BLaER1 (cell line): ENCODE measurements at regions not wholly inside any gene's neighbourhood (a gene's known extent, or its start where the extent isn't known, plus 50 kb on each side); places are given as distances from the start of the nearest gene placed in this dataset.
"Not testable (repeated sequence)": the region's sequence is repeated elsewhere in the genome, so short reads cannot be mapped to it uniquely, and the experiment has no call there.

Source experiments
- H3K27ac ChIP-seq: shearing (Covaris generic); formaldehyde crosslinking; 2 replicates; pipeline ENCODE4 v1.8.1; 2022
- H3K27me3 ChIP-seq: shearing (Covaris generic); formaldehyde crosslinking; 2 replicates; pipeline ENCODE4 v1.8.1; 2022
- H3K36me3 ChIP-seq: shearing (Covaris generic); formaldehyde crosslinking; 2 replicates; pipeline ENCODE4 v1.8.1; 2022
- H3K4me1 ChIP-seq: shearing (Covaris generic); formaldehyde crosslinking; 2 replicates; pipeline ENCODE4 v1.8.1; 2022
- H3K4me2 ChIP-seq: shearing (Covaris generic); formaldehyde crosslinking; 2 replicates; pipeline ENCODE4 v1.8.1; 2022
- H3K4me3 ChIP-seq: shearing (Covaris generic); formaldehyde crosslinking; 2 replicates; pipeline ENCODE4 v1.8.1; 2022
- H3K9ac ChIP-seq: shearing (Covaris generic); formaldehyde crosslinking; 2 replicates; pipeline ENCODE4 v1.8.1; 2022
- H3K9me3 ChIP-seq: shearing (Covaris generic); formaldehyde crosslinking; 2 replicates; pipeline ENCODE4 v1.8.1; 2022
- H4K20me1 ChIP-seq: shearing (Covaris generic); formaldehyde crosslinking; 2 replicates; pipeline ENCODE4 v1.8.1; 2022
- Cebpa-rat ChIP-seq: shearing (Covaris generic); IDR thresholded peaks from 2 replicates; pipeline ENCODE4 v1.8.1; 2022

DNA sequence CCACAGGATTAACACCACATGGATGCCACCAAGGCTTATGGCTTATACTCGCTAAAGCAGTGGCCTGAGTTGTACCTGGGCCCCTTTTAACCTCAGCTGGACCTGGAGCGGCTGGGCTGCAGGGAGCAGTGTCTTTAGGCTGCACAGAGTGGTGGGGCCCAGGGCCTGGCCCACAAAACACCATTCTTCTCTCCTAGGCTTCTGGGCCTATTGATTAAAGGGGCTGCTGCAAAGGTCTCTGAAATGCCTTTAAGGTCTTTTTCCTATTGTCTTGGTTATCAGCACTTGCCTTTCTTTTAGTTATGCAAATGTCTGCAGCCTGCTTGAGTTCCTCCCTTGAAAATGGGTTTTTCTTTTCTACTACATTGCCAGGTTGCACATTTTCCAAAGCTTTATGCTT, 973.9 kb upstream of the PRR20A start:
- H3K27me3 ChIP-seq: no peaks in the 10 kb centered on the region
- TF ChIP-seq Cebpa-rat: no peak
- H3K4me1 ChIP-seq: 0 out of 2 replicates have a peak, but pooled peaks cover 5% of the 10 kb centered on the region
- H3K36me3 ChIP-seq: no peaks in the 10 kb centered on the region
- no peaks in the 10 kb centered on the region for H4K20me1 ChIP-seq
- H3K4me3 ChIP-seq: no peak overlapping the region
- no peaks in the 10 kb centered on the region for H3K9me3 ChIP-seq
- H3K4me2 ChIP-seq: no peak overlapping the region
- H3K9ac ChIP-seq: no peak overlapping the region
- no peak overlapping the region for H3K27ac ChIP-seq

- Histone ChIP-seq H4K20me1 (no peaks in the 10 kb centered on the region), H3K9ac (no peak overlapping the region), H3K36me3 (no peaks in the 10 kb centered on the region), H3K4me2 (no peak overlapping the region), H3K27ac (no peak overlapping the region), H3K4me3 (no peak overlapping the region), H3K9me3 (no peaks in the 10 kb centered on the region), H3K4me1 (0 out of 2 replicates have a peak, but pooled peaks cover 5% of the 10 kb centered on the region), H3K27me3 (no peaks in the 10 kb centered on the region)
- no peak for TF ChIP-seq Cebpa-rat
Observed at GRCh38 chr13:56168581-56168980, 972.1 kb upstream of the PRR20A start.

- Histone ChIP-seq H3K9me3 (no peaks in the 10 kb centered on the region), H3K27ac (no peak overlapping the region), H3K4me3 (no peak overlapping the region), H3K36me3 (no peaks in the 10 kb centered on the region), H3K4me1 (0 out of 2 replicates have a peak, but pooled peaks cover 5% of the 10 kb centered on the region), H3K9ac (no peak overlapping the region), H3K27me3 (no peaks in the 10 kb centered on the region), H3K4me2 (no peak overlapping the region), H4K20me1 (no peaks in the 10 kb centered on the region)
- no peak for TF ChIP-seq Cebpa-rat
Observed at GRCh38 chr13:56173346-56173745, 967.4 kb upstream of the PRR20A start.

GRCh38 chr13:56182598-56182997, 958.1 kb upstream of the PRR20A start:
- Histone ChIP-seq H3K9ac (no peak overlapping the region), H3K4me2 (no peak overlapping the region), H3K27ac (no peak overlapping the region), H3K36me3 (no peaks in the 10 kb centered on the region), H3K4me3 (no peak overlapping the region), H3K4me1 (no peaks in the 10 kb centered on the region), H3K27me3 (no peaks in the 10 kb centered on the region), H4K20me1 (no peaks in the 10 kb centered on the region), H3K9me3 (peaks cover 2% of the 10 kb centered on the region; the same call in 1 of the 2 replicates)
- TF ChIP-seq Cebpa-rat: no peak

DNA sequence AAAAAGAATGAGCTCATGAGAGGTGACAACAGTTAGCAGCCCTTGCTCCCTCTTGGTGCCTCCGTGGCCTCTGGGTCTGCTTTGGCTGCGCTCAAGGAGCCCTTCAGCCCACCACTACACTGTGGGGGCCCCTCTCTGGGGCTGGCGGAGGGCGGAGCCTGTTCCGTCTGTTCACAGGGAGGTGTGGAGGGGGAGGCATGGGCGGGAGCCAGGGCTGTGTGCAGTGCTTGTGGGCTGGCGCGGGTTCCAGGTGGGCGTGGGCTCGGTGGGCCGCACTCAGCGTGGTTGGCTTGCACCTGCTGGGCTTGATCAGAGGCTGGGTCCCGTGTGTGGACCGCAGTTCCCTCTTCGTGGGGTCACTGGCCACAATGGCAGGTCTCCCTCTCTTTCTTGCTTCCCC, 953.4 kb upstream of the PRR20A start:
- Histone ChIP-seq H3K4me1 (no peaks in the 10 kb centered on the region), H3K36me3 (no peaks in the 10 kb centered on the region), H3K27ac (no peak overlapping the region), H3K9ac (no peak overlapping the region), H3K4me2 (no peak overlapping the region), H3K9me3 (peaks cover 5% of the 10 kb centered on the region; the same call in 1 of the 2 replicates), H3K27me3 (no peaks in the 10 kb centered on the region), H4K20me1 (no peaks in the 10 kb centered on the region), H3K4me3 (no peak overlapping the region)
- no peak for TF ChIP-seq Cebpa-rat

DNA sequence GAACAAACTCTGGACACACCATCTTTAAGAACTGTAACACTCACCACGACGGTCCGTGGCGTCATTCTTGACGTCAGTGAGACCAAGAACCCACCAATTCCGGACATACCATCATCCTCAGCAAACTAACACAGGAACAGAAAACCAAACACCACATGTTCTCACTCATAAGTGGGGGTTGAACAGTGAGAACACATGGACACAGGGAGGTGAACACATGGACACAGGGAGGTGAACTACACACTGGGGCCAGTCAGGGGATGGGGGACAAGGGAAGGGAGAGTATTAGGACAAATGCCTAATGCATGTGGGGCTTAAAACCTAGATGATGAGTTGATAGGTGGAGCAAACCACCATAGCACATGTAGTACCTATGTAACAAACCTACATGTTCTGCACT, 952.1 kb upstream of the PRR20A start:
- not testable (repeated sequence) for H3K27me3 ChIP-seq, H3K9me3 ChIP-seq, H3K4me1 ChIP-seq, H4K20me1 ChIP-seq, H3K27ac ChIP-seq, H3K4me2 ChIP-seq, H3K4me3 ChIP-seq, H3K9ac ChIP-seq, H3K36me3 ChIP-seq

GRCh38 chr13:56189439-56189838, 951.3 kb upstream of the PRR20A start:
- no peak for TF ChIP-seq Cebpa-rat
- Histone ChIP-seq H3K4me1 (no peaks in the 10 kb centered on the region), H3K27me3 (no peaks in the 10 kb centered on the region), H3K9ac (no peak overlapping the region), H3K9me3 (peaks cover 5% of the 10 kb centered on the region; the same call in 1 of the 2 replicates), H3K36me3 (no peaks in the 10 kb centered on the region), H3K4me2 (no peak overlapping the region), H3K4me3 (no peak overlapping the region), H4K20me1 (no peaks in the 10 kb centered on the region), H3K27ac (no peak overlapping the region)

GRCh38 chr13:56189978-56190377, 950.7 kb upstream of the PRR20A start:
- no peak overlapping the region for H3K9ac ChIP-seq
- H3K9me3 ChIP-seq: peaks cover 5% of the 10 kb centered on the region; the same call in 1 of the 2 replicates
- H3K4me1 ChIP-seq: no peaks in the 10 kb centered on the region
- no peak overlapping the region for H3K27ac ChIP-seq
- no peaks in the 10 kb centered on the region for H4K20me1 ChIP-seq
- no peak overlapping the region for H3K4me3 ChIP-seq
- H3K27me3 ChIP-seq: no peaks in the 10 kb centered on the region
- H3K4me2 ChIP-seq: no peak overlapping the region
- TF ChIP-seq Cebpa-rat: no peak
- no peaks in the 10 kb centered on the region for H3K36me3 ChIP-seq

- no peak for TF ChIP-seq Cebpa-rat
- Histone ChIP-seq H3K9ac (no peak overlapping the region), H3K4me1 (no peaks in the 10 kb centered on the region), H3K36me3 (no peaks in the 10 kb centered on the region), H3K27me3 (no peaks in the 10 kb centered on the region), H3K9me3 (no peaks in the 10 kb centered on the region), H3K4me2 (no peak overlapping the region), H3K4me3 (no peak overlapping the region), H4K20me1 (no peaks in the 10 kb centered on the region), H3K27ac (no peak overlapping the region)
Observed at GRCh38 chr13:56198350-56198749, 942.4 kb upstream of the PRR20A start.

GRCh38 chr13:56201834-56202233, 938.9 kb upstream of the PRR20A start:
- Histone ChIP-seq H3K4me1 (no peaks in the 10 kb centered on the region), H3K27me3 (no peaks in the 10 kb centered on the region), H3K36me3 (no peaks in the 10 kb centered on the region), H3K4me2 (no peak overlapping the region), H3K4me3 (no peak overlapping the region), H4K20me1 (no peaks in the 10 kb centered on the region), H3K27ac (no peak overlapping the region), H3K9ac (no peak overlapping the region), H3K9me3 (no peaks in the 10 kb centered on the region)
- no peak for TF ChIP-seq Cebpa-rat

DNA sequence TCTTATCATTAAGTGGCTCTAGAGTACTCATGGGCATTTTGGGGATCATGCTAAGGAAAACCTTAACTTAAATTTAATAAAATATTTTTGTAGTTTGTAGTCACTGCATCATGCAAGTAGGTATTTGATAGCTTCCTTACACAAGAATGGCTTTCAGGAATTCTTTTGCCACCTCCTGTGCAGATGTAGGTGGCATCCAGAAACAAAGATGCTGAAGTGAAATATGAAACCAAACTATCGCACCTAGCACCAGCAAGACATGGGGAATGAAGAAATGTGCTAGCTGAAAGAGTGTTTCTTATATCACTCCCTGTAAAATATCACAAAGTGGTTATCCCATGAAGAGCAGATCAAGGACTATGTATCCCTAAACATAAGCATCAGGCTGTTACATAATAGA, 924.5 kb upstream of the PRR20A start:
- Histone ChIP-seq H3K4me2 (no peak overlapping the region), H3K36me3 (no peaks in the 10 kb centered on the region), H3K9me3 (no peaks in the 10 kb centered on the region), H3K27ac (no peak overlapping the region), H4K20me1 (no peaks in the 10 kb centered on the region), H3K4me3 (no peak overlapping the region), H3K4me1 (no peaks in the 10 kb centered on the region), H3K27me3 (no peaks in the 10 kb centered on the region), H3K9ac (no peak overlapping the region)
- no peak for TF ChIP-seq Cebpa-rat
